ENCODE measurements at regions not wholly inside any gene's neighbourhood (a gene's known extent, or its start where the extent isn't known, plus 50 kb on each side); places are given as distances from the start of the nearest gene placed in this dataset.

GRCh38 chr9:80796632-80797031 is 892.7 kb downstream of the TLE1 start:
- Histone ChIP-seq H3K56ac (replicated peaks; ENCODE audit: insufficient read length, low read depth, low read length) (no peak overlapping the region), H3K9me3 (ENCODE audit: insufficient read depth in 2 of 2, low read depth in 1 of 2, low read length in 1 of 2) (no peaks in the 10 kb centered on the region; a peak in 1 of 4 replicates), H4K5ac (ENCODE audit: insufficient read length, low read depth, low read length) (no peak overlapping the region), H3K18ac (ENCODE audit: extremely low read depth, low read length) (no peak overlapping the region), H2BK15ac (ENCODE audit: low read length) (no peak overlapping the region), H3K4me2 (ENCODE audit: insufficient read depth in 1 of 2, low read depth in 2 of 2, low read length in 2 of 2) (no peak overlapping the region), H3K79me2 (ENCODE audit: control insufficient read depth in 1 of 2, insufficient read depth in 2 of 2, low read length in 2 of 2) (no peaks in the 10 kb centered on the region), H4K8ac (ENCODE audit: extremely low read depth, insufficient read depth, low read length) (no peak overlapping the region), H3K36me3 (ENCODE audit: control insufficient read depth in 2 of 4, insufficient read depth in 4 of 4, low read length in 3 of 4) (peaks cover 0 to 2% (median 0%) of the 10 kb centered on the region in 4 experiments; a peak in 1 of 8 replicates), H3K23ac (ENCODE audit: insufficient read length) (no peak overlapping the region), H3K4me1 (replicated peaks in 1 of 4; ENCODE audit: control insufficient read depth in 3 of 4, insufficient read depth in 4 of 4, low read length in 3 of 4) (no peaks in the 10 kb centered on the region; a peak in 1 of 7 replicates), H2BK20ac (ENCODE audit: low read length) (no peak overlapping the region), H3K27ac (ENCODE audit: low read depth, low read length) (no peak overlapping the region), H2AK5ac (ENCODE audit: low read depth, low read length) (no peak overlapping the region), H3K79me1 (ENCODE audit: low read depth, low read length) (no peaks in the 10 kb centered on the region), H4K91ac (replicated peaks; ENCODE audit: insufficient read length, low read length) (no peak overlapping the region), H2AFZ (ENCODE audit: low read length) (no peak overlapping the region), H3K27me3 (replicated peaks in 1 of 4; ENCODE audit: control insufficient read depth in 3 of 4, extremely low read depth in 1 of 4, insufficient read depth in 3 of 4, low read length in 3 of 4) (no peaks in the 10 kb centered on the region), H3K23me2 (ENCODE audit: low read depth, low read length) (no peaks in the 10 kb centered on the region), H3K4ac (replicated peaks; ENCODE audit: insufficient read length, low read depth, low read length) (no peak overlapping the region), H3K14ac (ENCODE audit: insufficient read length) (no peak overlapping the region), H2BK5ac (ENCODE audit: low read depth, low read length) (no peak overlapping the region), H3K9ac (replicated peaks in 1 of 4; ENCODE audit: extremely low read depth in 1 of 4, low read depth in 3 of 4, low read length in 3 of 4) (no peak overlapping the region), H3K4me3 (ENCODE audit: extremely low read depth in 1 of 4, insufficient read depth in 2 of 4, low read depth in 3 of 4, low read length in 4 of 4) (no peak overlapping the region), H2BK12ac (ENCODE audit: low read depth, low read length) (no peak overlapping the region), H4K20me1 (replicated peaks in 1 of 2; ENCODE audit: control insufficient read depth in 1 of 2, insufficient read depth in 2 of 2, low read length in 2 of 2) (no peaks in the 10 kb centered on the region), H2BK120ac (replicated peaks; ENCODE audit: low read depth, low read length) (no peak overlapping the region)
- CTCF ChIA-PET (ENCODE audit: partially characterized antibody) = no interaction called here
- POLR2A ChIA-PET (ENCODE audit: partially characterized antibody) = no interaction called here
- FAIRE-seq (no peak), DNase-seq (ENCODE audit: low read depth in 1 of 2, low spot score in 2 of 2) (no peak)
- 94% methylated on average over 7 of the region's 7 CpGs; no CpG with 5 or more reads in 1 of the 2 experiments for WGBS, 2 experiments (ENCODE audit: extremely low coverage in 1 of 2, insufficient coverage in 1 of 2, insufficient read length in 1 of 2, insufficient replicate concordance in 2 of 2, low coverage in 1 of 2, low lambda C conversion rate in 2 of 2, missing lambda C conversion rate in 1 of 2)
- TF ChIP-seq HDAC2 (IDR thresholded peaks at IDR 0.05; ENCODE audit: borderline replicate concordance in 1 of 2, low read depth in 2 of 2, low read length in 2 of 2) (no peak), SP2 (IDR thresholded peaks at IDR 0.05; ENCODE audit: low read length) (no peak)
